ENCODE measurements at regions not wholly inside any gene's neighbourhood (a gene's known extent, or its start where the extent isn't known, plus 50 kb on each side); places are given as distances from the start of the nearest gene placed in this dataset.
A peak's percentile ranks its signal among the peaks of the same experiment; 100 is the strongest.
"Not testable (repeated sequence)": the region's sequence is repeated elsewhere in the genome, so short reads cannot be mapped to it uniquely, and the experiment has no call there.

DNA sequence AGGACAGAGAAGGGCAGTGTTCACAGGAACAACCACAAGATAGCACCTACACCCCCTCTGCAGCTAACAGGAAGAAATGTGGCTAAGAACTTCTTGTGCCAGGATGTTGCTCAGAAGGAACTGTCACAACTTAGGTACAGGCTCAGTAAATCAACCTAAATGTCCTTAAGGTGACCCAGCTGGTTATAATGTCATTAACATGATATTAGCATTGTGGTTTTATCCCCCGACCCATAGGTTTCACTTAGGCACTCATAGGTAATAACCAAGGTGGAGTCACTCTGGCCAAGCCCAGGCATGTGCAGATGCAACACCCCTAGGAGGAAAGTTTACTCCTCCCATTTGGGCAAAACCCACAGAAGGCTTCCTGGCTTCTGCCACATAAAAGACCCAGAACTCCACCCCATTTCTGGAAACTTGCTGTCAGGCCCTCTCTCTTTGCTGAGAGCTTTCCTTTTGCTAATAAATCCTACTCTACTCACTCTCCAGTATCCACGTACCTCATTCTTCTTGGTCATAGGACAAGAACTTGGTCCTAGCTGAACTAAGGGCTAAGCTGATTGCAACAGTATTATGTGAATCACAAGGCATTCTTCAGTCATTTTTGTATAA is 951.3 kb downstream of the SLITRK5 start:
- DNase-seq, result peak; percentile 7

DNA sequence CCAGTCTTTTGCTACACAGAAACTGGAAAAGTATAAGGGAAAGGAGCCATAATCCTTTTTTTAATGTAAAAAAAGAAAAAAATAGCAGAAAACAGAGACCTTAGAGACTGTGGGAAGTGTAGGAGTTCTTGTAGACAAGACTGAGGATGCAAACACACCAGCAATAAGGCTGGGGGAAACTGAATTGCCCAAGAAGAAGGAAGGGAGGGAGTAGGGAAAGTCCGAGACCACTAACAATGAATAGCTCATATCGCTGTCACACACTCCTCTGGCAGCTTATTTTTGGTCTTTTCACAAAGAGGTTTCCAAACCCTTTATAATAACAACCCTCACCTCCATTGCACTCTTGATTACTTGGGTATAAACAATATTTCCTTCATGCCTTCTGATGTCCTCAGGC is 952.0 kb downstream of the SLITRK5 start:
- DNase-seq, result no peak

DNA sequence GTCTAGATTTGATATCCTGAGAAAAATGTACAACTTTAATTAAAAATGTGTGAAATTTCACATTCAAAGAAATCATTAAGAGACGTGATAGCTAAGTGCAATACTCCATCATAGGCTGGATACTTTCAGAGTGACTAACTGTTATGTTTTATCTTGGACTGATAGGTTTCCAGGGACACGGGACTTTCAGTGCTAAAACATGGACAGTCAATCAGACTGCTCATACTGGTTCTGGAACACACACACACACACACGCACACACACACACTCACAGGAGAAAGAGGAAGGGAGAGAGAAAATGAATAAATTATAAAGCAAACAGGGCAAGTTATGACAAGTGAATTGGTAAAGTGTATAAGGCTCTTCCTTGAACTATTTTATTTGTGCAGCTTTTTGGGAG is 955.9 kb downstream of the SLITRK5 start:
- no peak for DNase-seq

DNA sequence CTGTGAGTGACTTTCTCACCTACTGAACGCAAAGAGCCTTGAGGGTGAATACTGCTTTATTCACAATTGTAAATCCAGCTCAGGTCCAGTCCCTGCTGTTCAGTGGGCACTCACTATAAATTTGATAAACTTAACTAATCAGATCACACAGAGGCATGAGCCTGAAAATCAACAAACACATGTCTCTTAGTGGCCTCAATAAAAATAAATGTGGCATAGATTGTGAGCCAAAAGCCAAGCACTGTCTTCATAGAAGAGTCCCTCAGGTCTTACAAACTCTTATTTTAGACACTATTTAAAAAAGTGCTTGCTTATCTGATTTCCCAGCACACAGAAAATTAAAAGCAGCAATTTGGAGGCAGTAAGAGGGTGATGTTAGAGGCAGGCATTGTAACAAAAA is 957.7 kb downstream of the SLITRK5 start:
- no peak for DNase-seq

DNA sequence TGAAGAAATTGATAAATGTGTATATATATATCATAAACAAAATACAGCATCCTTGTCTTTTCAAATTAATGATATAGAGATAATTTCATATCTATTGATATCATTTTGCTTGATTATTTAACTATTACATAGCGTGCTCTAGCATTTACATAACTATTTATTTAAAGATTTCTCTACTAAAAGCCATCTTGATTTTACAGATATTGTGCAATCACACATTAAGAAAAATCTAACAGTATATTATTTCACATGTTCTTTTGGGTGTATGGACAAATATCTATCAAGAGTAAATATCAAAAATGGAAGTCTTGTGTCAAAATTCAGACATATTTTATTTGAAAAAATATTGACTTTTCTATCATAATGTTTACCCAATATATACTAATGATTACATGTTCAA is 966.8 kb downstream of the SLITRK5 start:
- no peak for DNase-seq

DNA sequence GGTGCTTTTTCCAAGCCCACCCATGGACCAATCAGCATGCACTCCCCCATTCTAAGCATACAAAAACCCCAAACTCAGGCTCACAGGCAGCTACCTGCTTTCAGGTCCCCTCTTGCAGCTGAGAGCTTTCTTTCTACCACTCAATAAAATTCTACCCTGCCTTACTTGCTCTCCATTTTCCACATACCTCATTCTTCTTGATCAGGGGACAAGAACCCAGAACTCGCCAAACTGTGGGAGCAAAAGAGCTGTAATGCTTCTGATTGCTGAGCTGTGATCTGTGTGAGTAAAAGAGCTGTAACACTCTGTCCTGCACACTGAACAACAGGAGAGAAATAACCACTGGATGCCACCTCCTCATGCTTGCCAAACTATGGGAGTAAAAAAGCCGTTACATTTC is 972.1 kb downstream of the SLITRK5 start:
- DNase-seq, result no peak

DNA sequence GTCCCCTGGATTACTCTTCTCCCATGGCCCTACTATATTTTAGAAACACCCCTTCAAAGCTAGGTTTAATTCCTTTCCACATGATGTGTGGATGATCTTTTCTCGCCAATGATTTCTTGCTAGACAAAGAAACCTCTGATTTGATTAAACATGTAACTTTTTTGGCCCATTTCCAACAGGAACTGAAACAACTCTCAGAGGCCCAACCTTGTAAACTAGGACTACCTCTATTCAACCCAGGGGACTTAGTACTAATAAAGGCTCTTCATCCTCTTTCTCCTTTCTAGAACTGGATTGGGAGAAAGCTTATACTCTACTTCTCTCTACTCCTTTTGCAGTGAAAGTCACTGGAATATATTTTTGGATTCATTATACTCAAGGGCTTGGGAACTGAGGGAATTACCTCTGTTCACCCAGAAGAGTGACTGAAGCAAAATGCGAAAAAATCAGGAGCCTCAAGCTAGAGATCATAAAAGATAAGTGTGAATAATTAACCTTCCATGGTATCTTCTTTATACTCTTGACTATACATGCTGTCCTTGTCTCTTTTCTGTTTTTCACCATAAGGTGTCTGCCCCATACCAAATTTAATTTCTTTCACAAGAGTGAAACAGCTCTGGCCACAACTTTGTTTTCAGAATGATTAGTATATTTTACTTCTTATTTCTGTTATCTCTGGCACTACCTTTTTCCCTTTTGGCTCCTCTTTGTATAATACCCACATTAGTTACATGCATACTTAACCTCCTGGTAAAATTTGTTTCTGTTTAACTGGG is 977.6 kb downstream of the SLITRK5 start:
- DNase-seq, result no peak

DNA sequence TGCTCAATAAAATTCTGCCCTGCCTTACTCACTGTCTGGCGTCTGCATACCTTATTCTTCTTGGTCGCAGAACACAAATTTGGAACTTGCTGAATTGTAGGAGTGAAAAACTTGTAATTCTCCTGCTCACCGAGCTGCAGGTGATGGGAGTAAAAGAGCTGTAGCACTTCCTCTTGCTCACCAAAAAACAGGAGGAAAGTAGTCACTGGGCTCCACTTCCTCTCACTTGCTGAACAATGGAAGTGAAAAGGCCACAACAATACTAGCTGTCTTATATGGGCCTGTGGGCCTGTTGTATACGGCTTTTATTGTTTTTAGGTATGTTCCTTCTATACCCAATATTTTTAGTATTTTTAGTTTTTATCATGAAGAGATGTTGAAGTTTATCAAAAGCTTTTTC is 978.7 kb downstream of the SLITRK5 start:
- DNase-seq, result no peak

DNA sequence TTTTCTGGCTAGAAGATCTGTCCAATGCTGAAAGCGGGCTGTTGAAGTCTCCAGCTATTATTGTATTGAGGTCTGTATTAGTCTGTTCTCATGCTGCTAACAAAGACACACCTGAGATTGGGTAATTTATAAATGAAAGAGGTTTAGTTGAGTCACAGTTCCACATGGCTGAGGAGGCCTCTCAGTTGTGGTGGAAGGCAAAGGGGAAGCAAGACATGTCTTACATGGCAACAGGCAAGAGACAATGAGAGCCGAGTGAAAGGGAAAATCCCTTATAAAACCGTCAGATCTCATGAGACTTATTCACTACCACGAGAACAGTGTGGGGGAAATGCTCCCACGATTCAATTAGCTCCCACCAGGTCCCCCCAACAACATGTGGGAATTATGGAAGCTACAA is 980.4 kb downstream of the SLITRK5 start:
- DNase-seq, result no peak

DNA sequence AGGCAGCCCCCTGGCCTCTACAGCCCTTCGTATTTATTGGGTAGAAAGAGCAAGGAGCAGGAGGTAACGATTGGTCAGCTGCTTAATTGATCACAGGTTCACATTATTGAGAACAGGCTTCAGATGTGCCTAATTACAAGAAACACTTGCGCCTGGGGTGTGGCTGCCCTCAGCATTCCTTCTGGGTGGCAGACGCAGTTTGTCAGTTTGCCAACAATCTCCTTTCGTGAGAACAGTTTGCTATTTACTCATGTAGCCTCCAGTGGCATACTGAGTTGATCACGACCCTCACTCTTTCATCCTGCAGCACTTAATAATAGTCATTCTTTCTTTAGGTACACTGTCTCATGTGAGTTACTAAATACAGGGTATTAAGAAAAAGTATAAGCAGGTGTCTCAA is 985.6 kb downstream of the SLITRK5 start:
- no peak for DNase-seq

DNA sequence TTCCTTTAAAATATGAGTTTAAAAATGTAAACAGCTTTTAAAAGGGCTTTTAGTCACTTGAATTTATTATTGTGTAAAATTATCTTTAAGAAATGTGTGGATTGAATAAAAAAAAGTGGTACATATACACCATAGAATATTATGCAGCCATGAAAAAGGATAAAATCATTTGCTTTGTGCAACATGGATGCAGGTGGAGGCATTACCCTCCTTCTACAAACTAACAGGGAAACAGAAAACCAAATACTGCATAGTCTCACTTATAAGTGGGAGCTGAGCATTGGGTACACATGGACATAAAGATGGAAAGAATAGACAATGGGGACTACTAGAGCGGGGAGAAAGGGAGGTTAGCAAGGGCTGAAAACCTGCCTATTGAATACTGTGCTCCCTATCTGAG is 999.3 kb downstream of the SLITRK5 start:
- DNase-seq, result no peak

DNA sequence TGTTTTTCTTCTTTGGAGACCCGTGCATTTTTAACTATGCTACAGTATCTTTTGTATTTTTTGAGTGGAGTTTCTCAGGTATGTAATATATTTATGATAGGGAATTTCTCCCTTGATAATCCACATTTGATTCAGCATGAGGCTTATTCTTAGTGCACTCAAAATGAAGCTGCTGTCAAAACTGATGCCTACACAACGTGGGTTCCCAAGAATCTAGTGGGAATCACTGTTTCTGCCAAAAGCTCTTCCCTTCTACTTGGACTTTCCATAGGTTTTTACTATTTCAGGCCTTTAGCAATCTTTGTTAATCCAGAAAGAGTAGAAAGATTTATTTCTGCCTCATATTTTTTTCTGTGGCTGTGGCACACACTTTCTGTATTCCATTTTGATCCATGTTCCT is 1003.7 kb downstream of the SLITRK5 start:
- DNase-seq, result no peak

DNA sequence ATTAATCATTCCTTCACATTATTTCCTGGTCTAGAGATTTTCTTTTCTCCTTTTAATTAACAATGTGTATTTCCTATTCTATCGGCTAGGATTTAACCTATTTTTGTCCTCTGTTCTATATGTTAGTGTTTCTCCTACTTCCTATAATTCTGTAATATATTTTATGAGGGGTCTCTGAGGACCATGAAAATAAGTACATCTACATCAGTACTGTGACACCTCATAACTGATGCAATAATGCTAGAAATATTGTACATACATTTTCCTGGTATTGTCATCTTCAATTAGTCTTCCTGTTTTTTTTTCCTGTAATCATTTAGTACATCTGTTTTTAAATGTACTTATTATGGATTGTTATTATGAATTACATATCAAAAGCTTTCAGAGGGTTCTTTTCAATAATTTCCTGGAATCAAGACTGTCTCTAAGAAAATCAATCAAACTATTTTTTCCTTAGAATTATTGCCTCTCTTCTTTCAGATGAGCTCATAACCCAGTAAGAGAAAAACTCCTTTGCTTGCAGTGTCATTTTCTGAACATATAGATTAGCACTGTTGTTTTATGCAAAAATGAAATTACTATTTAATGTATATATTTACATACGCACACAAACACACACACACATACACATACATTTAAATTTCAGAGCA is 1004.3 kb downstream of the SLITRK5 start:
- DNase-seq, result no peak

DNA sequence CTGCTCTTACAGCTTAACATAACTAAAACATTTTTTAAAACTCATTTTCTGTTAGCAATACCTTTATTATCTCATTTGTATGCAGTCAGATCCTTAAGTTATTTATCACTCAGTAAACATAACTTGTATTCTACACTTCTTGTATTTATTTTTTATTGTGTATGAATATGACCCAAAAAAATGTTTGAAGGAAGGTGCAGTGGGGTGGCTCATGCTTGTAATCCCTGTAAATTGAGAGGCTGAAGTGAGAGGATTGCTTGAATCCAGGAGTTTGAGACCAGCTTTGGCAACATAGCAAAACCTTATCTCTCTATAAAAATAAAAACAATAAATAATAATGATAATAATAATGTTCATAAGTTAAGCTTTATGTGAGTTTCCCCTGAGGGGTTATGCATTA is 1004.8 kb downstream of the SLITRK5 start:
- no peak for DNase-seq

DNA sequence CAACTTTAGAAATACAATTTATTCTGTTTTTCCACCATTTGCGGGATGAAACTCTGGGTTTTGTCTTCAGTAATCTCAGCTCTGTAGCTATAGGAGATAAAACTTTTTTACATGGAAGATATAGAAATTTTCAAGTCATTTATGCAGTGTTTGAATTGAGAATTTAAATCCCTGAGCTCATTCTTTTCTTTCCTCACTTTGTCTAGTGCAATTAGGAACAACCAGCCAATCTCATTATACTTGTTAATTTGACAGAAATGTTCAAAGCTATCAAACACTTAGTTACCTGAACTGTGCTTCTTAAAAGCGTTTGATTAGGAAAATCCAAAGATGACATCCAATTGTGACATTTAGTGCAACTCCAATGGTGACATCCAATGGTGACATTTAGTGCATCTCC is 1014.3 kb downstream of the SLITRK5 start:
- DNase-seq, result no peak

DNA sequence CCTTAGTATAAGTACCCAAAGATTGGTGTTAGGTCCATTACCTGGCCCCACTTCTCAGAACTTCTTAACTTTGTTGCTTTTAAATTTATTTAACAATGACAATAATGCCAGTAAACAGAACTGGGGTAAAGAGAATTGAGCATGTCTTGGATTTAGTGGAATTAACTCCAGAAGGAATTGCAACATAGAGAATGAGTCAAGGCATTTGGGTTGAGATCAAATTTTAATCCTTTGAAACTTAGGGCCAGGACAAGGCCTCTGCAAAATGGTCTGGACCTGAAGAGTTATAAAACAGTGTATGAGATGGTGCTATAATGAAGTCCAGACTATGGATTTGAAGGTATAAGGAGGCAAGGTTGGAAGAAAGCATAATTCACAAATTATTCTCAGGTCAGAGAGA is 1030.4 kb downstream of the SLITRK5 start:
- DNase-seq, result no peak

DNA sequence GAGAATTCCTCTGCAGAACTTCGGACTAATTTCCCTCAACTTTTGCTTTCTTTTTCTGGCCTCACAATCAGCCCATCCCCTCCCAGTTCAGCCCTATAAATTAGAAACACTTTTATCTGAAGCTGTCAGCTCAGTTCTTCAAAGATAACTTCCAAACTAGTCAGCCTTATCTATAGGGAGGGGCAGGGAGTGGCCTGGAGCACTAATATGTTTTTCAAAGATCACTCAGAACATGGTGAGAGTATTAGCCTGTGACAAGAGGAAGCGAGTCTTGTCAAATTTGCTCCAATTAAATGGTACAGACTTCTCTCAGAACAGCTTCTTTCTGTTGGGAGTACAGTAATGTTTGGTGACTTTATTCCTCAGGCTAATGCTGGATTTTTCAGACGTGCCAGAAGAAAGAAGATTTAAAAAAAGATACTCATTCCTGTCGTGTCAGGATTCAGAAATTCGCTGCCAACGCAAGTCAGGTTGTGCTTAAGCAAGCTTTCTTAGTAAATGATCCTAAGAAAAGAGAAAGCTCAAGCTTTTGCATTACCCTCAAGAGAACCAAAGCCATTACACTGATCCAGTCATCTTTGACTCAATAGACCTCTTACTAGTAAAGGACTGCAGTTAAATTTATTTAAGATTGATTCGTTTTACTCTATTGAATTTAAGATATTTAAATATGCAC is 1033.6 kb downstream of the SLITRK5 start:
- no peak for DNase-seq

DNA sequence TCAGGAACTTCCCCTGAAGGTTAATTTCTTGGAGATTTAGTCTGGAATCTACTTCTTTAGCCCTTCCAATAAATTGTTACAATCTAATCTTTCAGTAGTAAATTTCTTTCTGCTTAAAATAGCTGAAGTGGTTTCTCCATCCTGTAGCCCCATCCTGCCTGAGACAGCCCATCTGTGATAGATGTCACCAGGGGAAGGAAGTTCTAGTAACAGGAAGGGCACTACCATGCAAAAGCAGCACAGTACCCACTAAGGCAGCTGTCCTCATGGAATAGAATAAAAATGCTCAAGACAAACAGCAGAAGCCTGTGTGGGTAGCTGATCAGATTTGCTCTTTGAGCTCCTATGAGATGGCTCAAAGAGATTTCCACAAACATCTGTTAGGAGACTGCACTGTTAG is 1036.5 kb downstream of the SLITRK5 start:
- no peak for DNase-seq

DNA sequence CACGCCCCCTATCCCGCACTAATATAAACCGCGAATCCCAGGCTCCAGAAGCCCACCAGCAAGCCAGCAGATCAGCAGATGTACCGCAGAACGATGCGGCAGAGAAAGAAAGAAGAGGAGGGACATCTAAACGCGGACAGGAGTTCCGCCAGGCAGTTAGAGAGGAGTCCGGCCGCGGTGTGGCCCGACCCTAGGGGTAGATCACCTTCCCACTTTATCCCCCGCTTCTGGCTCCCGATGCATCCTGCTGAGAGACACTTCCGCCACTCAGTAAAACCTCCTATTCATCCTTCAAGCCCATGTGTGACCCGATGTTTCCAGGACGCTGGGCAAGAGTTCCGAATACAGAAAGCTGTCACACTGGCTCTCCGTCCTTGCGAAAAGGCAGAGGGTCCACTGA is 1046.8 kb downstream of the SLITRK5 start:
- no peak for DNase-seq

DNA sequence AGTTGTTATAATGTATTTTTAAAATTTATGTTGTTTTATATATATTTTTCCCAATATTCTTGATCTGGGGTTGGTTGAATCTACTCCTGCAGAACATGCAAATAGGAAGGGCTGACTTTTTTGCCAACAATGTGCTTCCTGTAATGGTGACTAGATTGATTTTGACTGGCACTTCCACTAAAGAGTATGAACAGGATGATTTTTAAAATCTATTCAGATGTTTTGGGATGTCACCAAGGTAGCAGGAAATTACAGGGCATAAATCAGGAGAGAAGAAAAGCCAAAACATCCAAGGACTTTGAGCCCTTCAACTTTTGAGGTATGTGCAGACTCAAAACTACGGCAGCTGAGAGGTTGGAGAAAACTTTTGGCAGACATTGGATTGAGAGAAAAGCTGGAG is 1047.6 kb downstream of the SLITRK5 start:
- DNase-seq, result no peak

DNA sequence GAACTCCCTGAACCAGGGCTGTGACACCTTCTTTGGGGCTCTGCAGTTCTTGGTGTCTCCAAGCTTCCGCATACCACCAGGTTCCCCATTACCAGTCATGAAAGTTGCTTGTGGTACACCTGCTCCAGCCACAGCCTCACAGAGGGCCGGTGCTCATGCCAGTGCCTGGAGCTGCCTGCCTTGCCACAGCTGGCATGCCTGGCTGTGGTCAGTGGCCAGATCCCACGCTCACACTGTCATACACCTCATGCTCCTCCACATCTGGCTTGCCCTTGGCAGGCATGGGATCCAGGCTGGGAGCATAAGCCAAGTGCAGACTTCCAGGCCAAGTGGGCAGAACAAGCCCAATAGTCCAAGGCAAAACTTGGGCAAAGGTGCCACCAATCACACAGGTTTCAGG is 1054.9 kb downstream of the SLITRK5 start:
- no peak for DNase-seq

DNA sequence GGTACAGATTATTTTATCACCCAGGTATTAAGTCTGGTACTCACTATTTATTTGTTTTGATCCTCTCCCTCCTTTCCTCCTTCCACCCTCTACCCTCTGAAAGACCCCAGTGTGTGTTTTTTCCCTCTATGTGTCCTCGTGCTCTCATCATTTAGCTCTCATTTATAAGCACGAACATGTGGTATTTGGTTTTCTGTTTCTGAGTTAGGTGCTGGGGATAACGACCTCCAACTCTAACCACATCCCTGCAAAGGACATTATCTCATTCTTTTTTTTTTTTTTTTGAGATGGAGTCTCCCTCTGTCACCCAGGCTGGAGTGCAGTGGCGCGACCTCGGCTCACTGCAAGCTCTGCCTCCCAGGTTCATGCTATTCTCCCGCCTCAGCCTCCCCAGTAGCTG is 1056.1 kb downstream of the SLITRK5 start:
- not testable (repeated sequence) for DNase-seq

DNA sequence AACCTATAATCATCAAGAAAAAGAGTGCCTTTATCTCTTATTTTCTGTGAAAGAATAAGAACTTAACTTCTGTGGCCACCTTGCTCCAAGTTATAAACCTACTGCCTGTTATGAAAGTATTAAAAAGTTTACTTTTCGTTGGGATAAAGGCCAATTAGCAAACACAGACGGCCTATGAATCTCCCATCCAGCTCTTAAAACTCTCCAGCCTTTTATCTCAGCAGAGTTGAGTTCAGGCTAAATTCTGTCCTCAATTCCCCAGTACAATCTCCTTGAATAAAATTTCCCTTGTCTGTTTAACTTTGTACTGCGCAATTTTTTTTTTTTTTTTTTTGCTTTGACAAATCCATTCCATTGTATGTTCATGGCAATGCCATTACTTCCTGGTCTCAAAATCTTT is 1058.4 kb downstream of the SLITRK5 start:
- DNase-seq, result no peak

DNA sequence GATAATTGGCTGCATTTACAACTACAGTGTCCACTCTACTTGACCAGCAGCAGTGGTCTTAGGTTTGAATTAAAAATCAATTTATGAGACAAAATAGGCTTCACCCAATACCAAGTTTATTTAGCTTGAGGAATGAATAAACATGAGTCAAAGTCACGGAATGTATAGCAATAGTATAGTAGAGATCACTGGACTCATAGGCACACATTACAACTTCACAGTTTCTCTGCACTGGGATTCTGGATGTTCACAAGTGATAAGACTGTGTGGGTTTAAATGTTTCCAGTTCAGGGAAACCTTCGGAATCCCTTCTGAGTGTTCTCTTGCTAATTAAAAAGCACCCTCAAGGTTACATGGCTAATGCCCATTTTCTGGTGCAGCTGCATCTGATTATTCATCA is 1064.9 kb downstream of the SLITRK5 start:
- DNase-seq, result no peak
